ENCODE measurements at regions not wholly inside any gene's neighbourhood (a gene's known extent, or its start where the extent isn't known, plus 50 kb on each side); places are given as distances from the start of the nearest gene placed in this dataset.

- TF ChIP-seq ARNTL (CRISPR knock-in tag; IDR thresholded peaks at IDR 0.05; ENCODE audit: borderline replicate concordance, low read depth) (no peak), RARB (CRISPR knock-in tag; IDR thresholded peaks at IDR 0.05) (no peak), ZNF8 (CRISPR knock-in tag; IDR thresholded peaks at IDR 0.05) (no peak), ZFP30 (CRISPR knock-in tag; IDR thresholded peaks at IDR 0.05) (no peak), ZFP3 (CRISPR knock-in tag; IDR thresholded peaks at IDR 0.05) (no peak), ZNF70 (CRISPR knock-in tag; IDR thresholded peaks at IDR 0.05) (no peak)
- TF ChIP-seq, protein P1, sequence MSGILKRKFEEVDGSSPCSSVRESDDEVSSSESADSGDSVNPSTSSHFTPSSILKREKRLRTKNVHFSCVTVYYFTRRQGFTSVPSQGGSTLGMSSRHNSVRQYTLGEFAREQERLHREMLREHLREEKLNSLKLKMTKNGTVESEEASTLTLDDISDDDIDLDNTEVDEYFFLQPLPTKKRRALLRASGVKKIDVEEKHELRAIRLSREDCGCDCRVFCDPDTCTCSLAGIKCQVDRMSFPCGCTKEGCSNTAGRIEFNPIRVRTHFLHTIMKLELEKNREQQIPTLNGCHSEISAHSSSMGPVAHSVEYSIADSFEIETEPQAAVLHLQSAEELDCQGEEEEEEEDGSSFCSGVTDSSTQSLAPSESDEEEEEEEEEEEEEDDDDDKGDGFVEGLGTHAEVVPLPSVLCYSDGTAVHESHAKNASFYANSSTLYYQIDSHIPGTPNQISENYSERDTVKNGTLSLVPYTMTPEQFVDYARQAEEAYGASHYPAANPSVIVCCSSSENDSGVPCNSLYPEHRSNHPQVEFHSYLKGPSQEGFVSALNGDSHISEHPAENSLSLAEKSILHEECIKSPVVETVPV (CRISPR knock-in tag; IDR thresholded peaks at IDR 0.05): no peak
- TF ChIP-seq, protein P2, sequence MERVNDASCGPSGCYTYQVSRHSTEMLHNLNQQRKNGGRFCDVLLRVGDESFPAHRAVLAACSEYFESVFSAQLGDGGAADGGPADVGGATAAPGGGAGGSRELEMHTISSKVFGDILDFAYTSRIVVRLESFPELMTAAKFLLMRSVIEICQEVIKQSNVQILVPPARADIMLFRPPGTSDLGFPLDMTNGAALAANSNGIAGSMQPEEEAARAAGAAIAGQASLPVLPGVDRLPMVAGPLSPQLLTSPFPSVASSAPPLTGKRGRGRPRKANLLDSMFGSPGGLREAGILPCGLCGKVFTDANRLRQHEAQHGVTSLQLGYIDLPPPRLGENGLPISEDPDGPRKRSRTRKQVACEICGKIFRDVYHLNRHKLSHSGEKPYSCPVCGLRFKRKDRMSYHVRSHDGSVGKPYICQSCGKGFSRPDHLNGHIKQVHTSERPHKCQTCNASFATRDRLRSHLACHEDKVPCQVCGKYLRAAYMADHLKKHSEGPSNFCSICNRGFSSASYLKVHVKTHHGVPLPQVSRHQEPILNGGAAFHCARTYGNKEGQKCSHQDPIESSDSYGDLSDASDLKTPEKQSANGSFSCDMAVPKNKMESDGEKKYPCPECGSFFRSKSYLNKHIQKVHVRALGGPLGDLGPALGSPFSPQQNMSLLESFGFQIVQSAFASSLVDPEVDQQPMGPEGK (CRISPR knock-in tag; IDR thresholded peaks at IDR 0.05; ENCODE audit: borderline replicate concordance): no peak
- TF ChIP-seq, protein P3, sequence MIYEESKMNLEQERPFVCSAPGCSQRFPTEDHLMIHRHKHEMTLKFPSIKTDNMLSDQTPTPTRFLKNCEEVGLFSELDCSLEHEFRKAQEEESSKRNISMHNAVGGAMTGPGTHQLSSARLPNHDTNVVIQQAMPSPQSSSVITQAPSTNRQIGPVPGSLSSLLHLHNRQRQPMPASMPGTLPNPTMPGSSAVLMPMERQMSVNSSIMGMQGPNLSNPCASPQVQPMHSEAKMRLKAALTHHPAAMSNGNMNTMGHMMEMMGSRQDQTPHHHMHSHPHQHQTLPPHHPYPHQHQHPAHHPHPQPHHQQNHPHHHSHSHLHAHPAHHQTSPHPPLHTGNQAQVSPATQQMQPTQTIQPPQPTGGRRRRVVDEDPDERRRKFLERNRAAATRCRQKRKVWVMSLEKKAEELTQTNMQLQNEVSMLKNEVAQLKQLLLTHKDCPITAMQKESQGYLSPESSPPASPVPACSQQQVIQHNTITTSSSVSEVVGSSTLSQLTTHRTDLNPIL (CRISPR knock-in tag; IDR thresholded peaks at IDR 0.05; ENCODE audit: low read depth): no peak
Measured at GRCh38 chr18:27839141-27839540, 337.8 kb downstream of the CDH2 start.
